GM23248 (cell line): ENCODE measurements at regions not wholly inside any gene's neighbourhood (a gene's known extent, or its start where the extent isn't known, plus 50 kb on each side); places are given as distances from the start of the nearest gene placed in this dataset.

Source experiments
- DNase-seq: peaks from one replicate; pipeline ENCODE4 v3.0.0-alpha.2; 2015
- H2AFZ ChIP-seq: fragments of 200-600 bp; sonication (generic); 2 replicates; pipeline ENCODE4 v1.6.1; 2016; ENCODE audit warnings: antibody characterized with exemption
- H3F3A ChIP-seq: fragments of 200-600 bp; sonication (generic); 2 replicates; pipeline ENCODE4 v1.6.1; 2016; ENCODE audit warnings: mild to moderate bottlenecking, antibody characterized with exemption, mixed run types; ENCODE audit not compliant: insufficient read depth
- H3K27ac ChIP-seq: fragments of 200-600 bp; sonication (generic); 2 replicates; pipeline ENCODE4 v1.5.1; 2016; ENCODE audit warnings: mild to moderate bottlenecking
- H3K27me3 ChIP-seq: fragments of 200-600 bp; sonication (generic); replicated peaks from 2 replicates; pipeline ENCODE4 v1.6.1; 2016; ENCODE audit warnings: mild to moderate bottlenecking; ENCODE audit not compliant: insufficient read depth
- H3K36me3 ChIP-seq: fragments of 200-600 bp; sonication (generic); 2 replicates; pipeline ENCODE4 v1.6.1; 2016; ENCODE audit warnings: low read depth, mild to moderate bottlenecking
- H3K4me1 ChIP-seq: fragments of 200-600 bp; sonication (generic); 2 replicates; pipeline ENCODE4 v1.6.1; 2016; ENCODE audit warnings: mild to moderate bottlenecking; ENCODE audit not compliant: insufficient read depth
- H3K4me2 ChIP-seq: fragments of 200-600 bp; sonication (generic); one replicate; pipeline ENCODE4 v1.6.1; 2016; ENCODE audit warnings: mild to moderate bottlenecking; ENCODE audit not compliant: unreplicated experiment
- H3K4me3 ChIP-seq: fragments of 200-600 bp; sonication (generic); 2 replicates; pipeline ENCODE4 v1.5.1; 2016; ENCODE audit warnings: mild to moderate bottlenecking
- H3K79me2 ChIP-seq: fragments of 200-600 bp; sonication (generic); 2 replicates; pipeline ENCODE4 v1.6.1; 2016; ENCODE audit warnings: mild to moderate bottlenecking; ENCODE audit not compliant: insufficient read depth
- H3K9ac ChIP-seq: fragments of 200-600 bp; sonication (generic); 2 replicates; pipeline ENCODE4 v1.6.1; 2016; ENCODE audit warnings: mild to moderate bottlenecking
- H3K9me2 ChIP-seq: fragments of 200-600 bp; sonication (generic); 2 replicates; pipeline ENCODE4 v1.6.1; 2016; ENCODE audit warnings: mixed run types, mild to moderate bottlenecking, moderate library complexity; ENCODE audit not compliant: insufficient read depth
- H3K9me3 ChIP-seq: fragments of 200-600 bp; sonication (generic); one replicate; pipeline ENCODE4 v1.6.1; 2017; ENCODE audit warnings: low read depth
- H4K20me1 ChIP-seq: fragments of 200-600 bp; sonication (generic); 2 replicates; pipeline ENCODE4 v1.6.0; 2016; ENCODE audit not compliant: insufficient read depth
- EZH2 ChIP-seq: fragments of 200-600 bp; sonication (generic); IDR thresholded peaks from 2 replicates; pipeline ENCODE4 v1.6.1; 2018; ENCODE audit warnings: antibody characterized with exemption, mild to moderate bottlenecking; ENCODE audit not compliant: insufficient read depth, poor library complexity, severe bottlenecking
- EZH2phosphoT487 ChIP-seq: fragments of 200-600 bp; sonication (generic); IDR thresholded peaks from 2 replicates; pipeline ENCODE4 v1.6.1; 2018; ENCODE audit warnings: antibody characterized with exemption, moderate library complexity, mild to moderate bottlenecking, low read depth; ENCODE audit not compliant: insufficient read depth
- WGBS, 2 experiments: methylation state at CpG; one replicate each; pipeline ENCODE4 v1.1.6; 2015 to 2017; ENCODE audit warnings: low lambda C conversion rate in 2 of 2, low coverage in 1 of 2; ENCODE audit errors: missing lambda C conversion rate in 2 of 2; 5-methylcytosine and 5-hydroxymethylcytosine counted together
- in situ Hi-C: fragments of 300-500 bp; cut with MboI; formaldehyde crosslinking; loops from 2 replicates; pipeline ENCODE4 v1.15.0; 2020

DNA sequence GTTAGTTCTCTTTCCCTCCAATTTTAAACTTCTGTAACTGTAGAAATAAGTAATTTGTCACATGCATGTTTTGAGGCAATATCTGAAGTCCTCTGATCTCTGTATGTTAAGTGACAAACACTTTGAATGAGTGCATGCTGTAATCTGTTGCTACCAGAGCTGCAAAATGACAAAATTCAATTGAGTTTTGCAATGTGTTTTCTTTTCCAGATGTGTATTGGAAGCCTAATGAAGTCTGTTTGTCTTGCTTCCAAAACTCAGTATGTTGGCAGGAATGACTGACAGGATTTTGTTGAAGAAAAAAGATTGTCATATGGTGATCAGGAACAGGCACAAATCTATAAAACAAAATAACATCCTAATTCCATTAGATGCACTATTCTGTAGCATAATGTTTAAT lies 561.6 kb upstream of the CDH8 start:
- Histone ChIP-seq H3K4me1 (no peaks in the 10 kb centered on the region), H3K27ac (no peak overlapping the region), H3F3A (no peaks in the 10 kb centered on the region), H3K4me2 (no peak overlapping the region), H4K20me1 (no peaks in the 10 kb centered on the region), H2AFZ (no peak overlapping the region), H3K79me2 (no peaks in the 10 kb centered on the region), H3K36me3 (no peaks in the 10 kb centered on the region), H3K9me3 (no peaks in the 10 kb centered on the region), H3K9ac (no peak overlapping the region), H3K9me2 (no peaks in the 10 kb centered on the region), H3K27me3 (no peaks in the 10 kb centered on the region), H3K4me3 (no peak overlapping the region)
- TF ChIP-seq EZH2 (no peak), EZH2phosphoT487 (no peak)
- in situ Hi-C loops, result no loop called here
- DNase-seq, result no peak

DNA sequence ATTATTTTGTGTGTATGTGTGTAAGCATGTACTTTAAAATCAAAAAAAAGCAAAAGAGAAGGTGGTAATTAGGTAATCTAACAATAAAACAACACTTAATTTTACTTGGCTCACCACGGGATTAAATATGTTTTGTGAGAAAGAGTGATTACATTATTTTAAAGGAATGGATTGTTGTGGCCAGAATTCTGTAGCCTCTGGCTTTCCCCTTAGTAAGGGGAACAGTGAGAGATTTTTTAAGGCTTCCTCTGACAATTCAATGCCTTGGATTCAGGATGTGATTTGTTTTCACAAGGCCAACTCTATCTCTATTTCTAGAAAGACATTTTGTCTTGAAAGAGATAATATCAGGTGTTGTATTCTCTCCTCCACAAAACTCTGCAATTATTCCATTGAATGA lies 560.3 kb upstream of the CDH8 start:
- Histone ChIP-seq H3K36me3 (no peaks in the 10 kb centered on the region), H4K20me1 (no peaks in the 10 kb centered on the region), H3F3A (no peaks in the 10 kb centered on the region), H3K27ac (no peak overlapping the region), H3K4me1 (no peaks in the 10 kb centered on the region), H3K27me3 (no peaks in the 10 kb centered on the region), H3K4me2 (no peak overlapping the region), H3K9me2 (no peaks in the 10 kb centered on the region), H3K79me2 (no peaks in the 10 kb centered on the region), H3K4me3 (no peak overlapping the region), H3K9me3 (no peaks in the 10 kb centered on the region), H3K9ac (no peak overlapping the region), H2AFZ (no peak overlapping the region)
- WGBS, 2 experiments, result 31 to 42% methylated on average over 1 of the region's 1 CpG
- no peak for DNase-seq
- no peak for TF ChIP-seq EZH2
- TF ChIP-seq EZH2phosphoT487, result no peak
- in situ Hi-C loops, result no loop called here

DNA sequence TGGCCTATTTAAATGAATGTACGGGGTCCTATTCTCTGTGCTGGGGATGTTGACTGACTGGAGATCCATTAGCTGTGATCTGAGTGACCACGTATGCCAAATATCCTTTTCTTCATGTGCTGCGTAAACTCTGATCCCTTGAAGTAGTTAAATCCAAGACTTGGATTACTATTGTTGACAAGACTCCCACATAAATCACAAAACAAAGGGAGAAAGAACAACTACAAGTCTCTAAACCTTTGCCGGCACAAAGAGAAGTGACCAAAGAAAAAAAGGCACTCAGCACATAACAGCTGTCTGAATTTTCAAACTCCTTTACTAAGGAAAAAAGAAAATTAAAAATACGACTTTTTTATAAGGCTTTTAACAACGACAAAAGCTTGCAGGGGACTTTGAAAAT lies 559.9 kb upstream of the CDH8 start:
- in situ Hi-C loops, result no loop called here
- Histone ChIP-seq H3K4me2 (no peak overlapping the region), H3F3A (no peaks in the 10 kb centered on the region), H3K27ac (no peak overlapping the region), H2AFZ (no peak overlapping the region), H3K4me3 (no peak overlapping the region), H3K27me3 (no peaks in the 10 kb centered on the region), H3K4me1 (no peaks in the 10 kb centered on the region), H3K9me2 (no peaks in the 10 kb centered on the region), H3K79me2 (no peaks in the 10 kb centered on the region), H3K9me3 (no peaks in the 10 kb centered on the region), H3K9ac (no peak overlapping the region), H4K20me1 (no peaks in the 10 kb centered on the region), H3K36me3 (no peaks in the 10 kb centered on the region)
- no peak for DNase-seq
- TF ChIP-seq EZH2 (no peak), EZH2phosphoT487 (no peak)
- 49 to 50% methylated on average over 6 of the region's 6 CpGs for WGBS, 2 experiments

DNA sequence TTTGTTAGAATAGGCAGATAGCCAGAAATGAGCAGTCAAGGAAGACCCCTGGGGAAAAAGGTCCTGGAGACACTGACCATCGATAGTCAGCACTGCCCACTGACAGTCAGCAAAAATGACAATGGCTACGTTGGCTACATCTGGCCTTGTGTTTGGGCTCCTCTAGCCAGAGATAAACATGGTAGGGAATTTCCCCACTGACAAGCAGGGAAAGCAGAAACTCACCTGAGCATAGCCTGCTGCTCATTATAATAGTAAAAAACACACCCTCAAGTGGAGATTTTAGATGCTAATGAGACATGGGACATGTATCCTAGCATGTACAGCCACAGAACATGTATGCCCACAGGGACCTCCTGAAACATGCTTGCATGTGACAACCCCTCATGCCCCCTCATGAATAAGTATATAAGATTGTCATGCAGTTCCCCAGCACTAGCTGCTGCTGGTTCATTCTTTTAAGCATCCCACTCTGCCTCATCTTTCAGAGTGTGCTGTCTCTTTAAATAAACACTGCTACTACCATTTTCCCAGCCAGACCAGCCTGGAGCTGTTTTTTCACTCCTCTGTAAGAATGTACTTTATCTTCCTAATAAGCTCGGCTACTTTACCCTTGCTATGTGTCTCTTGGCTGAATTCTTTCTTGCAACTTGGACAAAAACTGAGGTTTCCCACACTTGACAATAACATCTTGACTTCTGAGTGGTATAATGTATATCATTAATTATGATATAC lies 550.1 kb upstream of the CDH8 start:
- in situ Hi-C loops, result no loop called here

More for the DNA sequence above, 550.1 kb upstream of the CDH8 start:
- no peak overlapping the region for H3K27ac ChIP-seq
- H3K36me3 ChIP-seq, result no peaks in the 10 kb centered on the region
- DNase-seq, result no peak
- H3K79me2 ChIP-seq, result no peaks in the 10 kb centered on the region
- no peak overlapping the region for H3K9ac ChIP-seq
- 25 to 27% methylated on average over 3 of the region's 3 CpGs for WGBS, 2 experiments
- no peaks in the 10 kb centered on the region for H3F3A ChIP-seq
- no peak overlapping the region for H3K4me2 ChIP-seq
- no peak overlapping the region for H2AFZ ChIP-seq
- H3K9me3 ChIP-seq, result no peaks in the 10 kb centered on the region
- H3K27me3 ChIP-seq, result no peaks in the 10 kb centered on the region
- no peaks in the 10 kb centered on the region for H3K4me1 ChIP-seq
- H3K9me2 ChIP-seq, result no peaks in the 10 kb centered on the region
- H3K4me3 ChIP-seq, result no peak overlapping the region
- no peaks in the 10 kb centered on the region for H4K20me1 ChIP-seq
- TF ChIP-seq EZH2, result no peak
- TF ChIP-seq EZH2phosphoT487, result no peak
